HEK293 (cell line): ENCODE measurements at regions not wholly inside any gene's neighbourhood (a gene's known extent, or its start where the extent isn't known, plus 50 kb on each side); places are given as distances from the start of the nearest gene placed in this dataset.

Experiments
- CTCF ChIA-PET: fragments of 350-600 bp; formaldehyde crosslinking; extraction: SDS; loops from one replicate; lab custom pipeline; 2021; ENCODE audit warnings: antibody characterized with exemption; lab: Yijun Ruan, JAX
- POLR2A ChIA-PET: fragments of 300-600 bp; formaldehyde crosslinking; extraction: SDS; loops from one replicate; lab custom pipeline; 2020; ENCODE audit warnings: antibody characterized with exemption, inconsistent platforms; lab: Yijun Ruan, JAX
- H3K27ac ChIP-seq: fragments of 200-500 bp; sonication (Bioruptor generic); 2 replicates; pipeline ENCODE4 v1.5.1; 2014; ENCODE audit warnings: low read depth, low read length, control low read depth, inconsistent platforms; ENCODE audit errors: extremely low read depth
- H3K36me3 ChIP-seq, 2 experiments: fragments of 200-500 bp in 1 of 2; sonication (Bioruptor generic) in 1 of 2; 1 replicate in 1 of 2; 2 replicates in 1 of 2; pipeline ENCODE4 v1.5.1; 2014 to 2017; ENCODE audit warnings: inconsistent platforms in 2 of 2, low read length in 2 of 2; ENCODE audit not compliant: control insufficient read depth in 2 of 2, insufficient read depth in 1 of 2
- H3K4me1 ChIP-seq: fragments of 200-500 bp; sonication (Bioruptor generic); 2 replicates; pipeline ENCODE4 v1.5.1; 2014; ENCODE audit warnings: mild to moderate bottlenecking, low read length, inconsistent platforms; ENCODE audit not compliant: control insufficient read depth, insufficient read depth
- H3K4me3 ChIP-seq: 2 replicates; pipeline ENCODE4 v1.5.1; 2011; ENCODE audit warnings: low read depth, mild to moderate bottlenecking, control low read depth, low read length, moderate library complexity
- H3K9me3 ChIP-seq: fragments of 200-500 bp; sonication (Bioruptor generic); 2 replicates; pipeline ENCODE4 v1.5.1; 2014; ENCODE audit warnings: low read depth, low read length, inconsistent platforms; ENCODE audit not compliant: control insufficient read depth, insufficient read depth
- BCL6B ChIP-seq: fragments of 450-650 bp; formaldehyde crosslinking; IDR thresholded peaks from 2 replicates; pipeline ENCODE4 v1.5.1; 2017; ENCODE audit warnings: missing biosample characterization, missing genetic modification characterization
- EGR2 ChIP-seq: fragments of 450-650 bp; formaldehyde crosslinking; IDR thresholded peaks from 2 replicates; pipeline ENCODE4 v1.5.1; 2016; ENCODE audit warnings: low read depth, missing biosample characterization, missing genetic modification characterization
- FEZF1 ChIP-seq: fragments of 450-650 bp; formaldehyde crosslinking; IDR thresholded peaks from 2 replicates; pipeline ENCODE4 v1.5.1; 2016; ENCODE audit warnings: missing biosample characterization, missing genetic modification characterization
- KLF1 ChIP-seq: fragments of 450-650 bp; formaldehyde crosslinking; IDR thresholded peaks from 2 replicates; pipeline ENCODE4 v1.5.1; 2016; ENCODE audit warnings: missing biosample characterization, missing genetic modification characterization
- MEIS1 ChIP-seq: sonication (generic); formaldehyde crosslinking; IDR thresholded peaks from 2 replicates; pipeline ENCODE4 v1.8.1; 2022; ENCODE audit warnings: missing genetic modification reagents, mild to moderate bottlenecking, borderline replicate concordance
- MZF1 ChIP-seq: fragments of 450-650 bp; formaldehyde crosslinking; IDR thresholded peaks from 2 replicates; pipeline ENCODE4 v1.5.1; 2017; ENCODE audit warnings: missing biosample characterization, missing genetic modification characterization, borderline replicate concordance
- OVOL3 ChIP-seq: fragments of 450-650 bp; formaldehyde crosslinking; IDR thresholded peaks from 2 replicates; pipeline ENCODE4 v1.5.1; 2016; ENCODE audit warnings: missing biosample characterization, missing genetic modification characterization
- REPIN1 ChIP-seq: fragments of 450-650 bp; formaldehyde crosslinking; IDR thresholded peaks from 2 replicates; pipeline ENCODE4 v1.5.1; 2017; ENCODE audit warnings: missing biosample characterization, missing genetic modification characterization, low read depth
- SP2 ChIP-seq: fragments of 450-650 bp; formaldehyde crosslinking; IDR thresholded peaks from 2 replicates; pipeline ENCODE4 v1.5.1; 2016; ENCODE audit warnings: missing biosample characterization, missing genetic modification characterization
- TCF7L2 ChIP-seq: IDR thresholded peaks from 2 replicates; pipeline ENCODE4 v1.6.1; 2011; ENCODE audit warnings: low read depth, mild to moderate bottlenecking, inconsistent platforms, low read length, moderate library complexity, borderline replicate concordance
- TRIM28 ChIP-seq: IDR thresholded peaks from 2 replicates; pipeline ENCODE4 v1.6.1; 2011; ENCODE audit warnings: low read length, control low read depth, borderline replicate concordance
- ZBTB10 ChIP-seq: fragments of 450-650 bp; formaldehyde crosslinking; IDR thresholded peaks from 2 replicates; pipeline ENCODE4 v1.5.1; 2016; ENCODE audit warnings: missing biosample characterization, missing genetic modification characterization
- ZBTB8A ChIP-seq: fragments of 450-650 bp; formaldehyde crosslinking; IDR thresholded peaks from 2 replicates; pipeline ENCODE4 v1.5.1; 2016; ENCODE audit warnings: missing biosample characterization, missing genetic modification characterization
- ZNF146 ChIP-seq: fragments of 450-650 bp; formaldehyde crosslinking; IDR thresholded peaks from 2 replicates; pipeline ENCODE4 v1.5.1; 2016; ENCODE audit warnings: missing biosample characterization, missing genetic modification characterization
- ZNF157 ChIP-seq: fragments of 450-650 bp; formaldehyde crosslinking; IDR thresholded peaks from 2 replicates; pipeline ENCODE4 v1.5.1; 2016; ENCODE audit warnings: missing biosample characterization, missing genetic modification characterization
- ZNF16 ChIP-seq: fragments of 450-650 bp; formaldehyde crosslinking; IDR thresholded peaks from 2 replicates; pipeline ENCODE4 v1.5.1; 2016; ENCODE audit warnings: low read depth, missing biosample characterization, missing genetic modification characterization
- ZNF175 ChIP-seq: fragments of 450-650 bp; formaldehyde crosslinking; IDR thresholded peaks from 2 replicates; pipeline ENCODE4 v1.5.1; 2016; ENCODE audit warnings: missing biosample characterization, missing genetic modification characterization
- ZNF184 ChIP-seq: fragments of 450-650 bp; IDR thresholded peaks from 2 replicates; pipeline ENCODE4 v1.5.1; 2018; ENCODE audit warnings: missing biosample characterization, mild to moderate bottlenecking, missing genetic modification characterization
- ZNF2 ChIP-seq: fragments of 450-650 bp; formaldehyde crosslinking; IDR thresholded peaks from 2 replicates; pipeline ENCODE4 v1.5.1; 2016; ENCODE audit warnings: missing biosample characterization, missing genetic modification characterization
- ZNF24 ChIP-seq: fragments of 450-650 bp; formaldehyde crosslinking; IDR thresholded peaks from 2 replicates; pipeline ENCODE4 v1.5.1; 2016; ENCODE audit warnings: missing biosample characterization, missing genetic modification characterization
- ZNF26 ChIP-seq: fragments of 450-650 bp; formaldehyde crosslinking; IDR thresholded peaks from 2 replicates; pipeline ENCODE4 v1.5.1; 2016; ENCODE audit warnings: missing biosample characterization, missing genetic modification characterization
- ZNF266 ChIP-seq: fragments of 450-650 bp; formaldehyde crosslinking; IDR thresholded peaks from 2 replicates; pipeline ENCODE4 v1.5.1; 2016; ENCODE audit warnings: missing biosample characterization, missing genetic modification characterization, low read depth
- ZNF280D ChIP-seq: fragments of 450-650 bp; formaldehyde crosslinking; IDR thresholded peaks from 2 replicates; pipeline ENCODE4 v1.5.1; 2016; ENCODE audit warnings: missing biosample characterization, missing genetic modification characterization
- ZNF335 ChIP-seq: fragments of 450-650 bp; formaldehyde crosslinking; conservative IDR thresholded peaks from 2 replicates; pipeline ENCODE4 v1.5.1; 2016; ENCODE audit warnings: missing biosample characterization, missing genetic modification characterization
- ZNF362 ChIP-seq: fragments of 450-650 bp; formaldehyde crosslinking; IDR thresholded peaks from 2 replicates; pipeline ENCODE4 v1.5.1; 2016; ENCODE audit warnings: missing biosample characterization, missing genetic modification characterization
- ZNF560 ChIP-seq: fragments of 450-650 bp; formaldehyde crosslinking; IDR thresholded peaks from 2 replicates; pipeline ENCODE4 v1.5.1; 2017; ENCODE audit warnings: missing biosample characterization, missing genetic modification characterization, borderline replicate concordance
- ZNF768 ChIP-seq: fragments of 450-650 bp; formaldehyde crosslinking; IDR thresholded peaks from 2 replicates; pipeline ENCODE4 v1.5.1; 2018; ENCODE audit warnings: missing biosample characterization, mild to moderate bottlenecking, missing genetic modification characterization
- ZNF777 ChIP-seq: fragments of 450-650 bp; formaldehyde crosslinking; IDR thresholded peaks from 2 replicates; pipeline ENCODE4 v1.5.1; 2017; ENCODE audit warnings: missing biosample characterization, missing genetic modification characterization, borderline replicate concordance
- ZNF830 ChIP-seq: fragments of 450-650 bp; IDR thresholded peaks from 2 replicates; pipeline ENCODE4 v1.5.0; 2018; ENCODE audit warnings: missing biosample characterization, missing genetic modification characterization, low read depth, mild to moderate bottlenecking, moderate library complexity

- no peak overlapping the region for H3K27ac ChIP-seq
- TF ChIP-seq REPIN1 (tag by site-specific recombination) (no peak), FEZF1 (no peak), ZNF830 (tag by site-specific recombination) (no peak), ZNF280D (tag by site-specific recombination) (no peak), ZNF175 (tag by site-specific recombination) (no peak), ZNF768 (no peak), ZNF2 (tag by site-specific recombination) (no peak), MZF1 (tag by site-specific recombination) (no peak), ZNF26 (no peak), ZNF157 (tag by site-specific recombination) (no peak), ZNF16 (tag by site-specific recombination) (no peak), ZNF560 (tag by site-specific recombination) (no peak)
- no peaks in the 10 kb centered on the region for H3K9me3 ChIP-seq
- ChIA-PET CTCF (interaction anchor here (1.2 kb wide), 1 partner anchor 15 kb away, joined by 3 read pairs; no protein-coding TSS in a partner anchor), POLR2A (no interaction called here)
- H3K36me3 ChIP-seq = no peaks in the 10 kb centered on the region
- H3K4me3 ChIP-seq = no peak overlapping the region
- H3K4me1 ChIP-seq = 0 out of 2 replicates have a peak, but pooled peaks cover 2% of the 10 kb centered on the region
Measured at GRCh38 chr16:64857411-64857810, 264.5 kb downstream of the CDH11 start.

GRCh38 chr16:64853551-64853950, 268.3 kb downstream of the CDH11 start:
- Histone ChIP-seq H3K4me1 (no peaks in the 10 kb centered on the region), H3K4me3 (no peak overlapping the region), H3K36me3 (no peaks in the 10 kb centered on the region), H3K27ac (no peak overlapping the region), H3K9me3 (no peaks in the 10 kb centered on the region)
- POLR2A ChIA-PET = no interaction called here
- CTCF ChIA-PET = no interaction called here
- TF ChIP-seq ZNF24 (tag by site-specific recombination) (no peak), ZBTB8A (tag by site-specific recombination) (no peak), SP2 (no peak), ZNF335 (no peak), TRIM28 (no peak), ZNF184 (no peak), TCF7L2 (no peak), ZNF266 (tag by site-specific recombination) (no peak), EGR2 (tag by site-specific recombination) (no peak), ZNF146 (tag by site-specific recombination) (no peak), ZNF777 (no peak), BCL6B (tag by site-specific recombination) (no peak), KLF1 (tag by site-specific recombination) (no peak), OVOL3 (no peak), ZBTB10 (no peak), MEIS1 (no peak), ZNF362 (no peak)
